WTC11 (cell line): ENCODE measurements at regions not wholly inside any gene's neighbourhood (a gene's known extent, or its start where the extent isn't known, plus 50 kb on each side); places are given as distances from the start of the nearest gene placed in this dataset.

Experiments
- ATAC-seq: fragments of 200-7000 bp; cut with Tn5 transposase; 2 replicates; pipeline ENCODE4 v1.10.0; 2021; ENCODE audit warnings: mild to moderate bottlenecking, moderate library complexity
- CTCF ChIA-PET: fragments of 300-600 bp; sonication (Branson Sonifier 250); formaldehyde crosslinking; loops from one replicate; lab custom pipeline; 2021; ENCODE audit warnings: antibody characterized with exemption; lab: Charles Lee
- POLR2A ChIA-PET: fragments of 350-600 bp; sonication (Branson Sonifier 250); formaldehyde crosslinking; loops from one replicate; lab custom pipeline; 2021; ENCODE audit warnings: antibody characterized with exemption; lab: Charles Lee
- DNase-seq: peaks from one replicate; pipeline ENCODE4 v3.0.0; 2021; ENCODE audit warnings: low spot score
- H3K27ac Mint-ChIP-seq: 2 replicates; pipeline ENCODE4 v1.8.0; 2021; ENCODE audit warnings: mixed read lengths
- H3K27me3 Mint-ChIP-seq: 2 replicates; pipeline ENCODE4 v1.8.0; 2021; ENCODE audit warnings: low read depth, mild to moderate bottlenecking, moderate library complexity, mixed read lengths
- H3K36me3 Mint-ChIP-seq: 2 replicates; pipeline ENCODE4 v1.8.0; 2021; ENCODE audit warnings: mixed read lengths
- H3K4me1 Mint-ChIP-seq: 2 replicates; pipeline ENCODE4 v1.8.0; 2022; ENCODE audit warnings: mixed read lengths
- H3K4me3 Mint-ChIP-seq: 2 replicates; pipeline ENCODE4 v1.8.0; 2021; ENCODE audit warnings: mild to moderate bottlenecking, moderate library complexity, mixed read lengths
- H3K9me3 Mint-ChIP-seq: 2 replicates; pipeline ENCODE4 v1.8.0; 2021; ENCODE audit warnings: mixed read lengths
- CBFB ChIP-seq: sonication (generic); formaldehyde crosslinking; IDR thresholded peaks from 2 replicates; pipeline ENCODE4 v1.8.1; 2022; ENCODE audit warnings: mild to moderate bottlenecking, low read depth, missing genetic modification reagents
- CREB1 ChIP-seq: sonication (generic); formaldehyde crosslinking; IDR thresholded peaks from 2 replicates; pipeline ENCODE4 v1.8.0; 2023; ENCODE audit warnings: mild to moderate bottlenecking, missing genetic modification reagents
- CREM ChIP-seq: sonication (generic); formaldehyde crosslinking; IDR thresholded peaks from 2 replicates; pipeline ENCODE4 v1.8.1; 2022; ENCODE audit warnings: mild to moderate bottlenecking, missing genetic modification reagents, moderate library complexity
- GTF2I ChIP-seq: fragments of 250-450 bp; sonication (Bioruptor Pico); conservative IDR thresholded peaks from 2 replicates; pipeline ENCODE4 v1.4.0; 2021; ENCODE audit warnings: mild to moderate bottlenecking
- IRF2 ChIP-seq: sonication (generic); formaldehyde crosslinking; IDR thresholded peaks from 2 replicates; pipeline ENCODE4 v1.8.0; 2022; ENCODE audit warnings: low read depth, missing genetic modification reagents, borderline replicate concordance
- JAZF1 ChIP-seq: fragments of 250-450 bp; sonication (Bioruptor Pico); IDR thresholded peaks from 2 replicates; pipeline ENCODE4 v1.9.0; 2021; ENCODE audit warnings: moderate library complexity, mild to moderate bottlenecking, inconsistent platforms
- MYBL2 ChIP-seq: sonication (generic); formaldehyde crosslinking; IDR thresholded peaks from 2 replicates; pipeline ENCODE4 v1.8.1; 2023; ENCODE audit warnings: mild to moderate bottlenecking, moderate library complexity, missing genetic modification reagents
- NFATC4 ChIP-seq: fragments of 250-450 bp; sonication (Bioruptor Pico); IDR thresholded peaks from 2 replicates; pipeline ENCODE4 v1.9.0; 2021; ENCODE audit warnings: mild to moderate bottlenecking
- NFE2L1 ChIP-seq: sonication (generic); formaldehyde crosslinking; IDR thresholded peaks from 2 replicates; pipeline ENCODE4 v1.8.1; 2023; ENCODE audit warnings: missing genetic modification reagents
- RELA ChIP-seq: sonication (generic); formaldehyde crosslinking; IDR thresholded peaks from 2 replicates; pipeline ENCODE4 v1.8.1; 2022; ENCODE audit warnings: missing genetic modification reagents, mild to moderate bottlenecking, borderline replicate concordance
- SMAD4 ChIP-seq: sonication (generic); formaldehyde crosslinking; IDR thresholded peaks from 2 replicates; pipeline ENCODE4 v1.8.0; 2022; ENCODE audit warnings: mild to moderate bottlenecking, missing genetic modification reagents
- SOX15 ChIP-seq: fragments of 250-450 bp; sonication (Bioruptor Pico); IDR thresholded peaks from 2 replicates; pipeline ENCODE4 v1.9.0; 2021; ENCODE audit warnings: mild to moderate bottlenecking
- SP1 ChIP-seq: sonication (generic); formaldehyde crosslinking; conservative IDR thresholded peaks from 2 replicates; pipeline ENCODE4 v1.8.1; 2022; ENCODE audit warnings: missing genetic modification reagents
- ZBTB21 ChIP-seq: sonication (generic); formaldehyde crosslinking; IDR thresholded peaks from 2 replicates; pipeline ENCODE4 v1.8.1; 2023; ENCODE audit warnings: mild to moderate bottlenecking, missing genetic modification reagents, borderline replicate concordance
- ZNF317 ChIP-seq: sonication (generic); formaldehyde crosslinking; IDR thresholded peaks from 2 replicates; pipeline ENCODE4 v1.8.1; 2023; ENCODE audit warnings: low read depth, mild to moderate bottlenecking, moderate library complexity, missing genetic modification reagents, borderline replicate concordance
- ZNF671 ChIP-seq: fragments of 250-450 bp; sonication (Bioruptor Pico); IDR thresholded peaks from 2 replicates; pipeline ENCODE4 v1.8.0; 2021; ENCODE audit warnings: mild to moderate bottlenecking
- TF ChIP-seq, protein P1 (sequence below): sonication (generic); formaldehyde crosslinking; IDR thresholded peaks from 2 replicates; pipeline ENCODE4 v1.8.1; 2022; ENCODE audit warnings: low read depth, mild to moderate bottlenecking, moderate library complexity, missing genetic modification reagents, borderline replicate concordance
- TF ChIP-seq, protein P2 (sequence below): sonication (generic); formaldehyde crosslinking; IDR thresholded peaks from 2 replicates; pipeline ENCODE4 v1.8.1; 2023; ENCODE audit warnings: mild to moderate bottlenecking, missing genetic modification reagents, moderate library complexity
- TF ChIP-seq, protein P3 (sequence below): sonication (generic); formaldehyde crosslinking; IDR thresholded peaks from 2 replicates; pipeline ENCODE4 v1.8.0; 2023; ENCODE audit warnings: missing genetic modification reagents, mild to moderate bottlenecking, borderline replicate concordance
- TF ChIP-seq, protein P4 (sequence below): sonication (generic); formaldehyde crosslinking; IDR thresholded peaks from 2 replicates; pipeline ENCODE4 v1.8.1; 2022; ENCODE audit warnings: mild to moderate bottlenecking, missing genetic modification reagents, moderate library complexity, borderline replicate concordance
- TF ChIP-seq, protein P5 (sequence below): fragments of 250-450 bp; sonication (Bioruptor Pico); IDR thresholded peaks from 2 replicates; pipeline ENCODE4 v1.9.0; 2021; ENCODE audit warnings: mild to moderate bottlenecking
- TF ChIP-seq, protein P6 (sequence below): sonication (generic); formaldehyde crosslinking; conservative IDR thresholded peaks from 2 replicates; pipeline ENCODE4 v1.8.1; 2023; ENCODE audit warnings: mild to moderate bottlenecking, low read depth, missing genetic modification reagents, moderate library complexity

DNA sequence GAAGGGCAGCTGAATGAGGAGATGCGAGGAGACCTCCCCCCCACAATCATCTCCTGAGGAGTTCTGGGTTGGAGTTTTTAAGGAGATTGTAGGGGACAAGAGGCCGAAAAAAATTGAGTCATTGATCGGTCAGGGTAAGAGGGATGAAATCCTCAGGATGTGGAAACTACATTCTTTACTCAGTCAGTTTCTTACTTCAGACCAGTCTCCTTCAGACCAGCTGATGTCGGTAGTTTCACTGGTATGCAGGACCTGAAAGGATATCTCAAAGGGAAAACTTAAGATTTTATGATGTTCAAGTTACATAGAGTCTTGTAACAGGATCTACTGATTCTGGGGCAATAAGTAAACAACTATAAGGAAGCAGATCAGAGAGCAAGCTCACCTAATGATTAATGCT, 51.7 kb upstream of the RFXAP start (continued):
- TF ChIP-seq SOX15 (CRISPR knock-in tag) (no peak), RELA (CRISPR knock-in tag) (no peak), ZNF317 (CRISPR knock-in tag) (no peak), IRF2 (CRISPR knock-in tag) (no peak), CREB1 (CRISPR knock-in tag) (no peak), NFE2L1 (CRISPR knock-in tag) (no peak), NFATC4 (CRISPR knock-in tag) (no peak)
- TF ChIP-seq, protein P1, sequence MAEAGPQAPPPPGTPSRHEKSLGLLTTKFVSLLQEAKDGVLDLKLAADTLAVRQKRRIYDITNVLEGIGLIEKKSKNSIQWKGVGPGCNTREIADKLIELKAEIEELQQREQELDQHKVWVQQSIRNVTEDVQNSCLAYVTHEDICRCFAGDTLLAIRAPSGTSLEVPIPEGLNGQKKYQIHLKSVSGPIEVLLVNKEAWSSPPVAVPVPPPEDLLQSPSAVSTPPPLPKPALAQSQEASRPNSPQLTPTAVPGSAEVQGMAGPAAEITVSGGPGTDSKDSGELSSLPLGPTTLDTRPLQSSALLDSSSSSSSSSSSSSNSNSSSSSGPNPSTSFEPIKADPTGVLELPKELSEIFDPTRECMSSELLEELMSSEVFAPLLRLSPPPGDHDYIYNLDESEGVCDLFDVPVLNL (CRISPR knock-in tag), result no peak
- TF ChIP-seq, protein P2, sequence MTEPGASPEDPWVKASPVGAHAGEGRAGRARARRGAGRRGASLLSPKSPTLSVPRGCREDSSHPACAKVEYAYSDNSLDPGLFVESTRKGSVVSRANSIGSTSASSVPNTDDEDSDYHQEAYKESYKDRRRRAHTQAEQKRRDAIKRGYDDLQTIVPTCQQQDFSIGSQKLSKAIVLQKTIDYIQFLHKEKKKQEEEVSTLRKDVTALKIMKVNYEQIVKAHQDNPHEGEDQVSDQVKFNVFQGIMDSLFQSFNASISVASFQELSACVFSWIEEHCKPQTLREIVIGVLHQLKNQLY (CRISPR knock-in tag), result no peak
- TF ChIP-seq, protein P3, sequence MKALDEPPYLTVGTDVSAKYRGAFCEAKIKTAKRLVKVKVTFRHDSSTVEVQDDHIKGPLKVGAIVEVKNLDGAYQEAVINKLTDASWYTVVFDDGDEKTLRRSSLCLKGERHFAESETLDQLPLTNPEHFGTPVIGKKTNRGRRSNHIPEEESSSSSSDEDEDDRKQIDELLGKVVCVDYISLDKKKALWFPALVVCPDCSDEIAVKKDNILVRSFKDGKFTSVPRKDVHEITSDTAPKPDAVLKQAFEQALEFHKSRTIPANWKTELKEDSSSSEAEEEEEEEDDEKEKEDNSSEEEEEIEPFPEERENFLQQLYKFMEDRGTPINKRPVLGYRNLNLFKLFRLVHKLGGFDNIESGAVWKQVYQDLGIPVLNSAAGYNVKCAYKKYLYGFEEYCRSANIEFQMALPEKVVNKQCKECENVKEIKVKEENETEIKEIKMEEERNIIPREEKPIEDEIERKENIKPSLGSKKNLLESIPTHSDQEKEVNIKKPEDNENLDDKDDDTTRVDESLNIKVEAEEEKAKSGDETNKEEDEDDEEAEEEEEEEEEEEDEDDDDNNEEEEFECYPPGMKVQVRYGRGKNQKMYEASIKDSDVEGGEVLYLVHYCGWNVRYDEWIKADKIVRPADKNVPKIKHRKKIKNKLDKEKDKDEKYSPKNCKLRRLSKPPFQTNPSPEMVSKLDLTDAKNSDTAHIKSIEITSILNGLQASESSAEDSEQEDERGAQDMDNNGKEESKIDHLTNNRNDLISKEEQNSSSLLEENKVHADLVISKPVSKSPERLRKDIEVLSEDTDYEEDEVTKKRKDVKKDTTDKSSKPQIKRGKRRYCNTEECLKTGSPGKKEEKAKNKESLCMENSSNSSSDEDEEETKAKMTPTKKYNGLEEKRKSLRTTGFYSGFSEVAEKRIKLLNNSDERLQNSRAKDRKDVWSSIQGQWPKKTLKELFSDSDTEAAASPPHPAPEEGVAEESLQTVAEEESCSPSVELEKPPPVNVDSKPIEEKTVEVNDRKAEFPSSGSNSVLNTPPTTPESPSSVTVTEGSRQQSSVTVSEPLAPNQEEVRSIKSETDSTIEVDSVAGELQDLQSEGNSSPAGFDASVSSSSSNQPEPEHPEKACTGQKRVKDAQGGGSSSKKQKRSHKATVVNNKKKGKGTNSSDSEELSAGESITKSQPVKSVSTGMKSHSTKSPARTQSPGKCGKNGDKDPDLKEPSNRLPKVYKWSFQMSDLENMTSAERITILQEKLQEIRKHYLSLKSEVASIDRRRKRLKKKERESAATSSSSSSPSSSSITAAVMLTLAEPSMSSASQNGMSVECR (CRISPR knock-in tag), result no peak

DNA sequence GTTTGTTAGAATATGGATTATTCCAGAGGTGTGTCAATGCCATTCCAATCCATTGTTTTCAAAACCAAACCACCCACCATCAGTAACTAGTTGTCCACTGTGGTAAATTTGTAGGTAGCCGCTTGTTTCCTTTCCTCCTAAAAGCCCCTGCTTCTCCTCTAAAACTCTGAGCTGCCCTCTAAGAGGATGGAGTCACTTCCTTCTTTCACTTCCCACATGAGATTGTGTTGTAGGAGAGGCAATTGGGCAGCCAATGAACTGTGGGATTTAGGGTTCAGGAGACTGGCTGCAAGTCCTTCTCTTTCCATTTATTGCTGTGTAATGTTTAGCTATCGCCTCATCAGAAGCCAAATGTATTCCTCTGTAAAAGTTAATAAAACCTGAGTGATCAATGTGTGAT, 49.9 kb upstream of the RFXAP start:
- TF ChIP-seq CREB1 (CRISPR knock-in tag), result no peak
- TF ChIP-seq SMAD4, result no peak
- no peak for TF ChIP-seq ZNF671 (CRISPR knock-in tag)
- TF ChIP-seq, protein P4, sequence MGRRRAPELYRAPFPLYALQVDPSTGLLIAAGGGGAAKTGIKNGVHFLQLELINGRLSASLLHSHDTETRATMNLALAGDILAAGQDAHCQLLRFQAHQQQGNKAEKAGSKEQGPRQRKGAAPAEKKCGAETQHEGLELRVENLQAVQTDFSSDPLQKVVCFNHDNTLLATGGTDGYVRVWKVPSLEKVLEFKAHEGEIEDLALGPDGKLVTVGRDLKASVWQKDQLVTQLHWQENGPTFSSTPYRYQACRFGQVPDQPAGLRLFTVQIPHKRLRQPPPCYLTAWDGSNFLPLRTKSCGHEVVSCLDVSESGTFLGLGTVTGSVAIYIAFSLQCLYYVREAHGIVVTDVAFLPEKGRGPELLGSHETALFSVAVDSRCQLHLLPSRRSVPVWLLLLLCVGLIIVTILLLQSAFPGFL (CRISPR knock-in tag), result no peak
- no peak for TF ChIP-seq CBFB
- no peak for TF ChIP-seq ZBTB21 (CRISPR knock-in tag)
- no peak for TF ChIP-seq GTF2I (CRISPR knock-in tag)
- TF ChIP-seq RELA (CRISPR knock-in tag), result no peak
- no peak for TF ChIP-seq CREM
- TF ChIP-seq, protein P5, sequence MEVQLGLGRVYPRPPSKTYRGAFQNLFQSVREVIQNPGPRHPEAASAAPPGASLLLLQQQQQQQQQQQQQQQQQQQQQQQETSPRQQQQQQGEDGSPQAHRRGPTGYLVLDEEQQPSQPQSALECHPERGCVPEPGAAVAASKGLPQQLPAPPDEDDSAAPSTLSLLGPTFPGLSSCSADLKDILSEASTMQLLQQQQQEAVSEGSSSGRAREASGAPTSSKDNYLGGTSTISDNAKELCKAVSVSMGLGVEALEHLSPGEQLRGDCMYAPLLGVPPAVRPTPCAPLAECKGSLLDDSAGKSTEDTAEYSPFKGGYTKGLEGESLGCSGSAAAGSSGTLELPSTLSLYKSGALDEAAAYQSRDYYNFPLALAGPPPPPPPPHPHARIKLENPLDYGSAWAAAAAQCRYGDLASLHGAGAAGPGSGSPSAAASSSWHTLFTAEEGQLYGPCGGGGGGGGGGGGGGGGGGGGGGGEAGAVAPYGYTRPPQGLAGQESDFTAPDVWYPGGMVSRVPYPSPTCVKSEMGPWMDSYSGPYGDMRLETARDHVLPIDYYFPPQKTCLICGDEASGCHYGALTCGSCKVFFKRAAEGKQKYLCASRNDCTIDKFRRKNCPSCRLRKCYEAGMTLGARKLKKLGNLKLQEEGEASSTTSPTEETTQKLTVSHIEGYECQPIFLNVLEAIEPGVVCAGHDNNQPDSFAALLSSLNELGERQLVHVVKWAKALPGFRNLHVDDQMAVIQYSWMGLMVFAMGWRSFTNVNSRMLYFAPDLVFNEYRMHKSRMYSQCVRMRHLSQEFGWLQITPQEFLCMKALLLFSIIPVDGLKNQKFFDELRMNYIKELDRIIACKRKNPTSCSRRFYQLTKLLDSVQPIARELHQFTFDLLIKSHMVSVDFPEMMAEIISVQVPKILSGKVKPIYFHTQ (CRISPR knock-in tag), result no peak
- TF ChIP-seq SP1 (CRISPR knock-in tag), result no peak
- TF ChIP-seq MYBL2 (CRISPR knock-in tag), result no peak
- TF ChIP-seq, protein P6, sequence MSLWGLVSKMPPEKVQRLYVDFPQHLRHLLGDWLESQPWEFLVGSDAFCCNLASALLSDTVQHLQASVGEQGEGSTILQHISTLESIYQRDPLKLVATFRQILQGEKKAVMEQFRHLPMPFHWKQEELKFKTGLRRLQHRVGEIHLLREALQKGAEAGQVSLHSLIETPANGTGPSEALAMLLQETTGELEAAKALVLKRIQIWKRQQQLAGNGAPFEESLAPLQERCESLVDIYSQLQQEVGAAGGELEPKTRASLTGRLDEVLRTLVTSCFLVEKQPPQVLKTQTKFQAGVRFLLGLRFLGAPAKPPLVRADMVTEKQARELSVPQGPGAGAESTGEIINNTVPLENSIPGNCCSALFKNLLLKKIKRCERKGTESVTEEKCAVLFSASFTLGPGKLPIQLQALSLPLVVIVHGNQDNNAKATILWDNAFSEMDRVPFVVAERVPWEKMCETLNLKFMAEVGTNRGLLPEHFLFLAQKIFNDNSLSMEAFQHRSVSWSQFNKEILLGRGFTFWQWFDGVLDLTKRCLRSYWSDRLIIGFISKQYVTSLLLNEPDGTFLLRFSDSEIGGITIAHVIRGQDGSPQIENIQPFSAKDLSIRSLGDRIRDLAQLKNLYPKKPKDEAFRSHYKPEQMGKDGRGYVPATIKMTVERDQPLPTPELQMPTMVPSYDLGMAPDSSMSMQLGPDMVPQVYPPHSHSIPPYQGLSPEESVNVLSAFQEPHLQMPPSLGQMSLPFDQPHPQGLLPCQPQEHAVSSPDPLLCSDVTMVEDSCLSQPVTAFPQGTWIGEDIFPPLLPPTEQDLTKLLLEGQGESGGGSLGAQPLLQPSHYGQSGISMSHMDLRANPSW, result no peak
- TF ChIP-seq JAZF1 (CRISPR knock-in tag), result no peak
- TF ChIP-seq, all 79 proteins: peak for 0
- H3K27me3 Mint-ChIP-seq, result peaks cover 2% of the 10 kb centered on the region; the same call in 1 of the 2 replicates
- H3K4me1 Mint-ChIP-seq, result peaks cover 20% of the 10 kb centered on the region
- ATAC-seq, result no peak
- no peak for DNase-seq
- ChIA-PET CTCF (no interaction called here), POLR2A (no interaction called here)
- H3K4me3 Mint-ChIP-seq, result no peak overlapping the region
- H3K9me3 Mint-ChIP-seq, result peaks cover 18% of the 10 kb centered on the region
- H3K27ac Mint-ChIP-seq, result no peak overlapping the region
- H3K36me3 Mint-ChIP-seq, result peaks cover 18% of the 10 kb centered on the region
